BJ (cell line): ENCODE measurements at regions not wholly inside any gene's neighbourhood (a gene's known extent, or its start where the extent isn't known, plus 50 kb on each side); places are given as distances from the start of the nearest gene placed in this dataset.
A peak's percentile ranks its signal among the peaks of the same experiment; 100 is the strongest.

Experiments used
- CTCF ChIA-PET: fragments of 350-600 bp; formaldehyde crosslinking; extraction: SDS; loops from one replicate; lab custom pipeline; 2021; ENCODE audit warnings: antibody characterized with exemption, inconsistent platforms; lab: Yijun Ruan, JAX
- POLR2A ChIA-PET: fragments of 300-600 bp; sonication (Branson Sonifier 250); formaldehyde crosslinking; extraction: SDS; loops from one replicate; lab custom pipeline; 2021; ENCODE audit warnings: antibody characterized with exemption; lab: Charles Lee
- DNase-seq: peaks from one replicate; pipeline ENCODE4 v3.0.0-alpha.2; 2011; ENCODE audit warnings: low read depth
- H3K27me3 ChIP-seq: 2 replicates; pipeline ENCODE4 v1.6.0; 2011; ENCODE audit warnings: low read length; ENCODE audit not compliant: control insufficient read depth, insufficient read depth
- H3K36me3 ChIP-seq: 2 replicates; pipeline ENCODE4 v1.5.1; 2011; ENCODE audit warnings: low read length; ENCODE audit not compliant: control insufficient read depth, insufficient read depth
- H3K4me3 ChIP-seq: 2 replicates; pipeline ENCODE4 v1.5.1; 2011; ENCODE audit warnings: low read depth, mild to moderate bottlenecking, control low read depth, low read length
- CTCF ChIP-seq: IDR thresholded peaks from 2 replicates; pipeline ENCODE4 v1.5.1; 2011; ENCODE audit warnings: low read depth, mild to moderate bottlenecking, control low read depth, inconsistent platforms, low read length, moderate library complexity; ENCODE audit not compliant: insufficient read depth

- CTCF ChIA-PET: interaction anchor here (0.7 kb wide), 1 partner anchor 126 kb away, joined by 3 read pairs; no protein-coding TSS in a partner anchor
- POLR2A ChIA-PET: no interaction called here
Measured at GRCh38 chr6:14321992-14322772, 204.6 kb downstream of the CD83 start.

DNA sequence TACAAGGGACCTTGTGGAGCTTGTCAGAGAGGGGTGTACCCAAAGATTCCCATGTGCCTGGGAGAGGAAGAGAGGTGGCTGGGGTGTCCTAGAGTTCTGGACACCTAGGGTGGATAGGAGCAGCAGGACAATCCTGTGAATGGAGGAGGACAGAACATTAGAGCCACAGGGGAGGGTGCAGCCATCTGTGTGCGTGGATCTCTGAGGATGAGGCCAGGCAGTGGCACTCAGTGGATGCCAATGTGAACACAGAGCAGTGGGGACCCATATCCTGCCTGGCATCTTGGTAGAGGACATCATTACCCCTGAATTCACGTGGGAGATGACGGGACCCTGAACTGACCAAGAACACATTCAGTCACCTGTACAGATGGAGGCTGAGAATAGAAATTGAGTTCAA lies 205.3 kb downstream of the CD83 start:
- Histone ChIP-seq H3K36me3 (no peaks in the 10 kb centered on the region), H3K4me3 (no peak overlapping the region), H3K27me3 (peaks cover 1% of the 10 kb centered on the region)
- ChIA-PET POLR2A (no interaction called here), CTCF (no interaction called here)
- no peak for DNase-seq
- TF ChIP-seq CTCF: no peak

More at GRCh38 chr6:14321992-14322772, 204.6 kb downstream of the CD83 start:
- 0 out of 2 replicates have a peak, but pooled peaks have one; percentile 23 for TF ChIP-seq CTCF
- Histone ChIP-seq H3K4me3 (no peak overlapping the region), H3K36me3 (no peaks in the 10 kb centered on the region), H3K27me3 (peaks cover 1% of the 10 kb centered on the region)
- DNase-seq: no peak

- CTCF ChIA-PET: no interaction called here
- no peaks in the 10 kb centered on the region; the same call in 1 of the 2 replicates for H3K27me3 ChIP-seq
- POLR2A ChIA-PET: no interaction called here
- no peaks in the 10 kb centered on the region for H3K36me3 ChIP-seq
- no peak for DNase-seq
- no peak for TF ChIP-seq CTCF
- H3K4me3 ChIP-seq: no peak overlapping the region
Measured at GRCh38 chr6:14326774-14327173, 209.2 kb downstream of the CD83 start.

- CTCF ChIA-PET: no interaction called here
- TF ChIP-seq CTCF: no peak
- Histone ChIP-seq H3K27me3 (no peaks in the 10 kb centered on the region; the same call in 1 of the 2 replicates), H3K4me3 (no peak overlapping the region), H3K36me3 (no peaks in the 10 kb centered on the region)
- POLR2A ChIA-PET: no interaction called here
- no peak for DNase-seq
Measured at GRCh38 chr6:14328163-14328562, 210.6 kb downstream of the CD83 start.

- peak; percentile 42 for DNase-seq
- TF ChIP-seq CTCF: no peak
- CTCF ChIA-PET: no interaction called here
- POLR2A ChIA-PET: no interaction called here
- Histone ChIP-seq H3K4me3 (no peak overlapping the region), H3K27me3 (no peaks in the 10 kb centered on the region; the same call in 1 of the 2 replicates), H3K36me3 (no peaks in the 10 kb centered on the region)
Measured at GRCh38 chr6:14333556-14334305, 216.2 kb downstream of the CD83 start.
